Mucosa of stomach (tissue), 1 donor: ENCODE measurements at regions not wholly inside any gene's neighbourhood (a gene's known extent, or its start where the extent isn't known, plus 50 kb on each side); places are given as distances from the start of the nearest gene placed in this dataset.

Experiments used
- H3K27me3 ChIP-seq: one replicate; pipeline ENCODE4 v1.7.0; 2013; ENCODE audit warnings: mild to moderate bottlenecking, low read length; ENCODE audit not compliant: control insufficient read depth, insufficient read depth
- H3K36me3 ChIP-seq: one replicate; pipeline ENCODE4 v1.7.0; 2013; ENCODE audit warnings: low read length; ENCODE audit not compliant: control insufficient read depth, insufficient read depth
- H3K4me1 ChIP-seq: one replicate; pipeline ENCODE4 v1.7.0; 2013; ENCODE audit warnings: mild to moderate bottlenecking, low read length; ENCODE audit not compliant: control insufficient read depth, insufficient read depth
- H3K4me3 ChIP-seq: one replicate; pipeline ENCODE4 v1.7.0; 2013; ENCODE audit warnings: low read length
- H3K9ac ChIP-seq: one replicate; pipeline ENCODE4 v1.7.0; 2013; ENCODE audit warnings: mild to moderate bottlenecking, low read length, moderate library complexity
- H3K9me3 ChIP-seq: one replicate; pipeline ENCODE4 v1.7.0; 2013; ENCODE audit warnings: mild to moderate bottlenecking, low read length, moderate library complexity; ENCODE audit not compliant: control insufficient read depth
- donor health status: Pancreatic carcinoma.

DNA sequence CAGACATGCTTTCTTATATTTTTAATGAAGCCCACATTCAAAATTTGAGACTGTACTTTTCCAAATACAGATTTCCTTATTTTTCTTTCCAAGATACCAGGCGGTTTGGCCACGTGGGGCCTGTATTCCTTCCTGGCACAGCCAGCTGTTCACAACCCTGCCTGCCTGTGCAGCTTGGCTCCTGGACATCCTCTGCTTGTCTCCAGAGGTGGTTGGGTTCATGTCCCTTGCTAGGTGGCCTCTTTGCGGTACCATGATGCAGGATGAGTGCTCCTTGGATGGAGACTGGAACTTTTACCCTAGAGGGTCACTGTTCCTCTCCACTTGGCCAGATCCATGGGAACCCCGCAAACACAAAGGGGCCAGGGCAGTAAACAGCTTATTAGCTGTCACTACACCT is 297.5 kb upstream of the MSX2 start:
- Histone ChIP-seq H3K4me1 (peaks cover 36% of the 10 kb centered on the region), H3K36me3 (no peaks in the 10 kb centered on the region), H3K27me3 (no peaks in the 10 kb centered on the region), H3K9me3 (no peaks in the 10 kb centered on the region), H3K9ac (no peak overlapping the region), H3K4me3 (no peak overlapping the region)

DNA sequence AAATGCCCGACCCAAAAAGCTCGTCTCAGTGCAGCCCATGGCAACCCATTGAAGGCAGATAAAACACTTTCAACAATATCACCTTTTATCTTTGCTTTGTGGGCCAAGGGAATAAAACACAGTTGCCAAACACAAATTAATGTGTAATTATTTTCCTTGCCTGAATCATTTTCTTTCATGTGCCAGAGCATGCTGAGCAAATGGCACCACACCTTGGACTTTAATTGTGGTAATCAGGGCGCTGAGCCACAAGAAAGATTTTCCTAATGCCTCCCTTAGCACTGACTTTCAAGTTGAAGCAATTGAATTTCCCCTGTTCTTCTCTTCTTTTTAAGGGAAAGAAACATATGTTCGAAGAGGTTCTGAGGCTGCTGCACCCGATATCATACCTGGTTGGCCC is 297.1 kb upstream of the MSX2 start:
- H3K4me3 ChIP-seq, result no peak overlapping the region

DNA sequence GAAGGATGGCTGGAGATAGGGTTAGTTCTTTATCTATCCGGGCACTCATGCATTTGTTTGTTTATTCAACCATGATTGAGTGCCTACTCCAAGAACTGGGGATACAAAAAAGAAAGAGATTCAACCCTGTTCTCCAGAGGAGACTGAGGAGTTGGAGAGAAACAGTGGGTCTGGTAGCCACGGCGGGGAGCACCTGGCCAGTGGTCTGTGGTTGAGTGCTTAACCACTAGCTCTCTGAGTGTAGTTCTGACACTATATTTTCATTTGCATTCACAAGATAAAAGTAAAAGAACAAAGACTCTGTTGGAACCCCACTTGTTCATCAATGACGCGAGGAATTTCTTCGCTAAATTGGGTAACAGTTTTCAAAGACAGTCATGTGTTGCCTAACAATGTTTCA is 295.5 kb upstream of the MSX2 start:
- Histone ChIP-seq H3K36me3 (no peaks in the 10 kb centered on the region), H3K9ac (no peak overlapping the region), H3K4me1 (peaks cover 36% of the 10 kb centered on the region), H3K9me3 (no peaks in the 10 kb centered on the region), H3K4me3 (no peak overlapping the region), H3K27me3 (no peaks in the 10 kb centered on the region)

More for the DNA sequence above, 297.1 kb upstream of the MSX2 start:
- Histone ChIP-seq H3K4me1 (peaks cover 36% of the 10 kb centered on the region), H3K9ac (no peak overlapping the region), H3K27me3 (no peaks in the 10 kb centered on the region), H3K9me3 (no peaks in the 10 kb centered on the region), H3K36me3 (no peaks in the 10 kb centered on the region)

DNA sequence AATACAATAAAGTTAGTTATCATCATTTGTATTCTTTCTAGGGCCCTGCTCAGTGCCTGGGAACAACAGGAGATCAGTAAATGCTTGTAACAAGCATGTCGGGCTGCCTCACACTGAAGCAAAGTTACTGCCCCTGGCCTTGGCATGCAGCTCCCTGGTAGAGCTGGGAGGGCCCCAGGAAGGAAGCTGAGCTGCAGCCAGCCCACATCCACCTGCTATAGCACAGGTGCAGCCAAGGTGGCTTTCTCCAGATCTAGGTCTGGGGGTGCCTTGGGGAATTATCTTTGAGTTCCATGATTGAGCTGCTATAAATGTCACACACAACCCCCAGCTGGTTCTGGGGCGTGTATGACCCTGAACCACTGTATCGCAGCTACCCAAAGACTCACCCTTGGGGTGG is 293.4 kb upstream of the MSX2 start:
- Histone ChIP-seq H3K36me3 (no peaks in the 10 kb centered on the region), H3K4me3 (no peak overlapping the region), H3K27me3 (no peaks in the 10 kb centered on the region), H3K4me1 (peaks cover 18% of the 10 kb centered on the region), H3K9ac (no peak overlapping the region), H3K9me3 (no peaks in the 10 kb centered on the region)

DNA sequence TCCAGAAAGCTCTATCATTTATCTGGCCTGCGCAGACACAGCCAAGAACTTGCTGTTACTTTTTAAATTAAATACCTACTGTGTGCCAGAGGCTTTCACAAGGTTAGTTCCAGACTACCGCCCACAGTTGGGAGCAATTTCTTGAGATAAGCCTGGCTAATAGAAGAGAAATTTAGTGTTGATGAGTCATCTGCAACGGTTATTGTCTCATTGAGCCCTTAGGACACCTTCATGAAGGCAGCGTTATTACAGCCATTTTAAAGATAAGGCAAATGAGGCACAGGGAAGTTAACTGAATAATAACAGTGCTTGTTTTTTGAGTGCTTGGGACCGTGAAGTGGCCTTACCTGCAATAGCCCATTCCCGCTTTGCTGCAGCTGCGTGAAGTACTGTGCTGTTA is 292.9 kb upstream of the MSX2 start:
- no peak overlapping the region for H3K9ac ChIP-seq
- H3K4me3 ChIP-seq, result no peak overlapping the region
- H3K9me3 ChIP-seq, result no peaks in the 10 kb centered on the region
- H3K4me1 ChIP-seq, result peaks cover 12% of the 10 kb centered on the region
- H3K36me3 ChIP-seq, result no peaks in the 10 kb centered on the region
- no peaks in the 10 kb centered on the region for H3K27me3 ChIP-seq

DNA sequence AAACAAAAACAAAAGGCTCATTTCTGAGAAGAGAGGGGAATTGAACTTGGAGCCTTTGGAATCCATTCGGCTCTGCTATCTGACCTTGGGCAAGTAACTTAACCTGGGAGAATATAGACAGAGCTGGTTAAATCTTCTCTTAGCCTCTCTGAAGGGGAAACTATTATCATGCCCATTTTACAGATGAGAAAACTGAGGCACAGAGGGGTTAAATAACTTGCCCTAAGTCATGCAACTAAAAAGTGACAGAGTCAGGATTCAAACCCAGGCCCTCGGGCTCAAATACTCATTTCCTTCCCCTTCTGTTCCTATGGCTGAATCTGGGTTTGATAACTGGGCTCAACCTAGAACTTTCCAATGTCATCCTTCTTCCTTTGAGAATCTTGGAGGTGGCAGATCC is 291.3 kb upstream of the MSX2 start:
- no peaks in the 10 kb centered on the region for H3K4me1 ChIP-seq
- H3K27me3 ChIP-seq, result no peaks in the 10 kb centered on the region
- no peak overlapping the region for H3K9ac ChIP-seq
- no peak overlapping the region for H3K4me3 ChIP-seq
- no peaks in the 10 kb centered on the region for H3K9me3 ChIP-seq
- H3K36me3 ChIP-seq, result no peaks in the 10 kb centered on the region

DNA sequence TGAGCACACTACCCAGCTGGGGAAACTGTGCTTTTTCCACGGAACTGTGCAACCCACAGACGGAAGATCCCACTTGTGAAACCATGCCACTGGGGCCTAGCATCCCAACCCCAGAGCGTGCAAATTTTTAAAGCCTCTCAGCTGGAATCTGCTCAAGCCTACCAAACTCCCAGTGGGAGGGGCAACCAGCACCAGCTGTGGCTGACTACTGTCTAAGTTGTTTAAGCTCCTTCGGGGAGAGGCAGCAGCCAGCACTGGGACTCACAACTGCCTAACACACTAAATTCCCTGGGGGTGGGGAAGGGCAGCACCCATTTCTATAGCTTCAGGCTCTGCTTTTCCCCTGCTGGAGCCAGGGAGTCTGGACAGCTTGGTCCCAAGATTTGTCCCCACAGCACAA is 287.6 kb upstream of the MSX2 start:
- no peaks in the 10 kb centered on the region for H3K4me1 ChIP-seq
- no peaks in the 10 kb centered on the region for H3K9me3 ChIP-seq
- H3K4me3 ChIP-seq, result no peak overlapping the region
- no peak overlapping the region for H3K9ac ChIP-seq
- H3K36me3 ChIP-seq, result no peaks in the 10 kb centered on the region
- H3K27me3 ChIP-seq, result no peaks in the 10 kb centered on the region

DNA sequence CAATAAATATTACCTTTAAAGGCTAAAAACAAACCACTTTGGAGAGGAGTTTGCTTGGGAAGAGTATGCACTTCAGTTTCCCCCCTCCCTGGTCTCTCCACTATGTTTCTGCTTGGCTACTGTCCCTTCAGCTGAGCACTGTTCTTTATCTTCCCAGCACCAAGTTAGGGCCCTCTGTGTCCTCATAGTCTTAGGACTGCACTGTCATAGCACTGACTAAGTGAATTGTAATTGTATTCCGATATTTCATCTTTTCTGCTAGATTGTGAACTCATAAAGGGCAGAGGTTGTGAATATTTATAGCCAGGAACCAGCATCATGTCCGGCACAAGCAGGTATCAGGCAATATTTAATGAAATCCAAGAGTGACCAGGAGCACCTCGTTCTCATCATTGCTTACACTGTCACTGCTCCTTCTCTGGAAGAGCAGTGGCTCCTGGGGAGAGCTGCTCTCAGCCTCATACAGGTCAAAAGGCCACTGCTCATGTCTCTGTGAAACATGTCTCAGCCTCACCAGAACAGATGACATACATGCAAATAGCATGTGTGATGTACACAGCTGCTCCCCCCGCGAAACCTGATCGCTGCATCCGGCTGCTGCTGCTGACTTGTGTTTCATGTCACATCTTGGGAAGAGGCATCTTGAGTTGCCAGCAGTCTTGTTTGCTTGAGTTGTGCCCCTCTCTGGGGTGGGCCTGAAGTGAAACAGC is 279.7 kb upstream of the MSX2 start:
- Histone ChIP-seq H3K4me1 (no peaks in the 10 kb centered on the region), H3K27me3 (no peaks in the 10 kb centered on the region), H3K9ac (no peak overlapping the region), H3K4me3 (no peak overlapping the region), H3K9me3 (no peaks in the 10 kb centered on the region), H3K36me3 (no peaks in the 10 kb centered on the region)

DNA sequence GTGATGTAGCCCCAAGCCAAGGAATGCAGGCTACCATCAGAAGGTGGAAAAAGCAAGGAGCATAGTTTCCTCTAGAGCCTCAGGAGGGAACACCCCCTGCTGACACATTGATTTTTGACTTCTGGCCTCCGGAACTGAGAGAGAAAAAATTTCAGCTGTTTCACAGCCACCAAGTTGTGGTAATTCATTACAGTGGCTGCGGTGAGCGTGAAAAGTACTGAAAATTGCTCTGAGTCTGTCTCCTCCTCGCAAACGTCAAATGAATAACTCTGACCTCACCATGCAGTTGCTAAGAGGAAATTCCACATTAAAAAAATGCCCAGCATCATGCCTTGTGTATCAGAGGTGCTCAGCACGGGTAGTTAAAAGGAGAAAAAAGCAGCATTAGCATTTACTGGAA is 277.9 kb upstream of the MSX2 start:
- H3K4me3 ChIP-seq, result no peak overlapping the region

DNA sequence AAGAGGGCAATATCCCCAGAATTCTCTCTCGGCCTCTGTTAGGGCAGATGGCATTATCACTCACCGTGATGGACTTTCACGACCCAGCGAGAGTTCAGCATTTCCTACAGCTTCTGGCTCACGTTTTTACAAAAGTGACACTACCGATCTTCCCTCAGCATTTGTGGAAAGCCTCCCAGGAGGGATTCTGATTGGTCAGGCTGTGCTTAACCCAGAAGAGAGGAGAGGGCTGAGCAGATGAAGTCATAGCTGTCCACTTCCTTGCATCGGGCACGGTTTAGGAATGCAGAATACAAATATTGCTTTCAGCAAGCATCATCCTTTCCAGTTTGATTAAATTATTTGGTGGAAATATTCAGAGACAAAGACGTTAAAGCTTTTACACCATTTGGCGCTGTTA is 277.4 kb upstream of the MSX2 start:
- Histone ChIP-seq H3K4me3 (no peak overlapping the region), H3K9ac (no peak overlapping the region), H3K27me3 (no peaks in the 10 kb centered on the region), H3K9me3 (no peaks in the 10 kb centered on the region), H3K4me1 (no peaks in the 10 kb centered on the region), H3K36me3 (no peaks in the 10 kb centered on the region)

More for the DNA sequence above, 277.9 kb upstream of the MSX2 start:
- Histone ChIP-seq H3K27me3 (no peaks in the 10 kb centered on the region), H3K36me3 (no peaks in the 10 kb centered on the region), H3K9ac (no peak overlapping the region), H3K4me1 (no peaks in the 10 kb centered on the region), H3K9me3 (no peaks in the 10 kb centered on the region)

DNA sequence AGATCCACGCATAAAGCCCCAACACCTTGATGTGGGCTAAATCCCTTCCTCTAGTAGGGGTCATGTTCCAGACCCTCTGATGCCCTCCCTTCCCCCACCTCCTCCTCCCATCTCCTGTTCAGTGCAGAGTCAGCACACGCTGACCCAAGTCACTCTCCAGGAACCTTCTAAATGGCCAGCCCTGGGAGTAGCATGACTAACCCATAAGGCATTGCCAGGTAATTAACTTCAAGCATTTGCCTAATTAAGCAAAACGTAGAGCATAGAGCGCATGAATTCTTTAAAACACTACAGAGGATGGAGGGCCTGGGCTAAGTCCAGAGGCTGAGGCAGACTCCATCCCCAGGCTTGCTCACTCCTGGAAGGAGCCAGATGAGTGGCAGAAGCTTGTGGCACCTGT is 276.3 kb upstream of the MSX2 start:
- Histone ChIP-seq H3K4me1 (no peaks in the 10 kb centered on the region), H3K27me3 (no peaks in the 10 kb centered on the region), H3K9ac (no peak overlapping the region), H3K36me3 (no peaks in the 10 kb centered on the region), H3K9me3 (no peaks in the 10 kb centered on the region), H3K4me3 (no peak overlapping the region)

DNA sequence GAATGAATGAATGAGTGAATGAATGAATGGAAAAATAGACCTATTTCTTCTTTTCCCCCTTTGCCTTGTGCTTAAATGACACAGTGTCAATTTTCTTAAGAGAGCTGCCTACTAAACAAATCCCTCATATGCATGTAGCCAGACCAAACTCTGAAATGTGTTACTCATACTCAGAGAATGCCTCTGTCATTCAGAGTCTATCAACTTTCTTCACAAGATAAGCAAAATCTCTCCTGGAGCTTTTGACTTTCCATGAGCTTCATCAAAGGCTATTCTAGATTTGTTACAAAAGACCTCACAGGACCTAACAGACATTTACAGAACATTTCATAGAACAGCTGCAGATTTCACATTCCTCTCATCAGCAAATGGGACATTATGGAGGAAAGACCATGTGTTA is 275.7 kb upstream of the MSX2 start:
- no peaks in the 10 kb centered on the region for H3K36me3 ChIP-seq
- H3K27me3 ChIP-seq, result no peaks in the 10 kb centered on the region
- no peaks in the 10 kb centered on the region for H3K4me1 ChIP-seq
- no peaks in the 10 kb centered on the region for H3K9me3 ChIP-seq
- H3K9ac ChIP-seq, result no peak overlapping the region
- H3K4me3 ChIP-seq, result no peak overlapping the region

DNA sequence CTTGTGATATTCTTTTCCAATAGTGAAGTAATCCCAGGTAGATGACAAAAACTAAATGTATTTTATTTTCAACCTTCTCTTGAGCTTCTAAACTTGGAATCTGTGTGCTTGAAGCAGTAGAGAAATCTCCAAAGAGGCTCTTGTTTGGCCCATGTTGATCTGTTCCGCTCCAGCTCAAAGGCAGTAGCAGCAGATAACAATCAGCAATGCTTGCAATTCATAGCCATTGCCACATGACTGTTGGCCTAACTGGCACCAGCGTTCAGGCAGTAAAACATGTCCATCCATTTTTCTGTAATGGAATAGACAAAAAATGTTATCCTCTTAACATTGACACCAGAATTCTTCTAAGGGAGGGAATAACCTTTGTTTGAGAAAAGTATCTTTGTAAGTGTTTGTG is 270.7 kb upstream of the MSX2 start:
- Histone ChIP-seq H3K36me3 (no peaks in the 10 kb centered on the region), H3K27me3 (no peaks in the 10 kb centered on the region), H3K9me3 (no peaks in the 10 kb centered on the region), H3K4me3 (no peak overlapping the region), H3K4me1 (no peaks in the 10 kb centered on the region), H3K9ac (no peak overlapping the region)
